ENCODE measurements at regions not wholly inside any gene's neighbourhood (a gene's known extent, or its start where the extent isn't known, plus 50 kb on each side); places are given as distances from the start of the nearest gene placed in this dataset.

GRCh38 chr10:112027731-112028280 lies 155.8 kb downstream of the GPAM start:
- TF ChIP-seq CTCF (IDR thresholded peaks at IDR 0.05): no peak
- 71% methylated on average over 3 of the region's 4 CpGs for WGBS (ENCODE audit: insufficient coverage)

GRCh38 chr10:112030431-112030830 lies 153.1 kb downstream of the GPAM start:
- no CpG with 5 or more reads among the region's 2 CpGs for WGBS (ENCODE audit: insufficient coverage)
- TF ChIP-seq CTCF (IDR thresholded peaks at IDR 0.05): no peak
- Histone ChIP-seq H3K4me1 (ENCODE audit: control insufficient read depth, insufficient read depth, low read length) (no peaks in the 10 kb centered on the region), H3K36me3 (ENCODE audit: control insufficient read depth, insufficient read depth, low read length) (no peaks in the 10 kb centered on the region), H3K27ac (ENCODE audit: low read length) (no peak overlapping the region), H3K9me3 (ENCODE audit: control insufficient read depth, insufficient read depth, low read length) (no peaks in the 10 kb centered on the region), H3K27me3 (ENCODE audit: control insufficient read depth, insufficient read depth, low read length) (no peaks in the 10 kb centered on the region), H3K4me3 (ENCODE audit: low read length) (no peak overlapping the region)
- H3K36me3 Mint-ChIP-seq: no peaks in the 10 kb centered on the region
- no peaks in the 10 kb centered on the region for H3K4me1 Mint-ChIP-seq
- H3K9me3 Mint-ChIP-seq: peaks cover 2 to 10% of the 10 kb centered on the region in 2 donors
- ATAC-seq (no peak), DNase-seq (no peak)
- H3K4me3 Mint-ChIP-seq: no peak overlapping the region
- no peaks in the 10 kb centered on the region for H3K27me3 Mint-ChIP-seq (ENCODE audit: low read depth in 2 of 2)
- no peak overlapping the region for H3K27ac Mint-ChIP-seq
- intact Hi-C loops (cut with micrococcal nuclease): no loop called here

More at GRCh38 chr10:112027731-112028280, 155.8 kb downstream of the GPAM start:
- Histone ChIP-seq H3K36me3 (ENCODE audit: control insufficient read depth, insufficient read depth, low read length) (no peaks in the 10 kb centered on the region), H3K4me3 (ENCODE audit: low read length) (no peak overlapping the region), H3K27ac (ENCODE audit: low read length) (no peak overlapping the region), H3K4me1 (ENCODE audit: control insufficient read depth, insufficient read depth, low read length) (no peaks in the 10 kb centered on the region), H3K9me3 (ENCODE audit: control insufficient read depth, insufficient read depth, low read length) (no peaks in the 10 kb centered on the region), H3K27me3 (ENCODE audit: control insufficient read depth, insufficient read depth, low read length) (no peaks in the 10 kb centered on the region)
- Mint-ChIP-seq H3K4me1 (no peaks in the 10 kb centered on the region), H3K36me3 (no peaks in the 10 kb centered on the region), H3K27ac (no peak overlapping the region), H3K9me3 (peaks cover 4 to 13% of the 10 kb centered on the region in 2 donors), H3K4me3 (no peak overlapping the region), H3K27me3 (ENCODE audit: low read depth in 2 of 2) (no peaks in the 10 kb centered on the region)
- intact Hi-C loops (cut with micrococcal nuclease): no loop called here
- no peak for ATAC-seq
- no peak for DNase-seq

GRCh38 chr10:112039823-112040222 lies 143.7 kb downstream of the GPAM start:
- Histone ChIP-seq H3K36me3 (ENCODE audit: control insufficient read depth, insufficient read depth, low read length) (no peaks in the 10 kb centered on the region), H3K4me1 (ENCODE audit: control insufficient read depth, insufficient read depth, low read length) (no peaks in the 10 kb centered on the region), H3K9me3 (ENCODE audit: control insufficient read depth, insufficient read depth, low read length) (no peaks in the 10 kb centered on the region), H3K27ac (ENCODE audit: low read length) (no peak overlapping the region), H3K4me3 (ENCODE audit: low read length) (no peak overlapping the region), H3K27me3 (ENCODE audit: control insufficient read depth, insufficient read depth, low read length) (no peaks in the 10 kb centered on the region)
- no peak for ATAC-seq
- Mint-ChIP-seq H3K27me3 (ENCODE audit: low read depth in 2 of 2) (no peaks in the 10 kb centered on the region), H3K36me3 (no peaks in the 10 kb centered on the region), H3K9me3 (peaks cover 6% of the 10 kb centered on the region in 2 donors), H3K4me3 (no peak overlapping the region), H3K4me1 (no peaks in the 10 kb centered on the region), H3K27ac (no peak overlapping the region)
- no peak for TF ChIP-seq CTCF (IDR thresholded peaks at IDR 0.05)
- WGBS (ENCODE audit: insufficient coverage): 89% methylated on average over 1 of the region's 3 CpGs
- no peak for DNase-seq
- intact Hi-C loops (cut with micrococcal nuclease): no loop called here

GRCh38 chr10:112040696-112041095 lies 142.9 kb downstream of the GPAM start:
- no peaks in the 10 kb centered on the region for H3K27me3 Mint-ChIP-seq (ENCODE audit: low read depth in 2 of 2)
- ATAC-seq (no peak), DNase-seq (no peak)
- no peaks in the 10 kb centered on the region for H3K36me3 Mint-ChIP-seq
- H3K4me1 Mint-ChIP-seq: no peaks in the 10 kb centered on the region
- no peaks in the 10 kb centered on the region for H3K36me3 ChIP-seq (ENCODE audit: control insufficient read depth, insufficient read depth, low read length)
- H3K27ac ChIP-seq (ENCODE audit: low read length): no peak overlapping the region
- no peaks in the 10 kb centered on the region for H3K4me1 ChIP-seq (ENCODE audit: control insufficient read depth, insufficient read depth, low read length)
- H3K4me3 Mint-ChIP-seq: no peak overlapping the region
- no peak overlapping the region for H3K4me3 ChIP-seq (ENCODE audit: low read length)
- no peak for TF ChIP-seq CTCF (IDR thresholded peaks at IDR 0.05)
- WGBS (ENCODE audit: insufficient coverage): 88% methylated on average over 3 of the region's 3 CpGs
- no peaks in the 10 kb centered on the region for H3K9me3 ChIP-seq (ENCODE audit: control insufficient read depth, insufficient read depth, low read length)
- peaks cover 6% of the 10 kb centered on the region in 2 donors for H3K9me3 Mint-ChIP-seq
- intact Hi-C loops (cut with micrococcal nuclease): no loop called here
- no peak overlapping the region for H3K27ac Mint-ChIP-seq
- H3K27me3 ChIP-seq (ENCODE audit: control insufficient read depth, insufficient read depth, low read length): no peaks in the 10 kb centered on the region
